ENCODE measurements at regions not wholly inside any gene's neighbourhood (a gene's known extent, or its start where the extent isn't known, plus 50 kb on each side); places are given as distances from the start of the nearest gene placed in this dataset.

DNA sequence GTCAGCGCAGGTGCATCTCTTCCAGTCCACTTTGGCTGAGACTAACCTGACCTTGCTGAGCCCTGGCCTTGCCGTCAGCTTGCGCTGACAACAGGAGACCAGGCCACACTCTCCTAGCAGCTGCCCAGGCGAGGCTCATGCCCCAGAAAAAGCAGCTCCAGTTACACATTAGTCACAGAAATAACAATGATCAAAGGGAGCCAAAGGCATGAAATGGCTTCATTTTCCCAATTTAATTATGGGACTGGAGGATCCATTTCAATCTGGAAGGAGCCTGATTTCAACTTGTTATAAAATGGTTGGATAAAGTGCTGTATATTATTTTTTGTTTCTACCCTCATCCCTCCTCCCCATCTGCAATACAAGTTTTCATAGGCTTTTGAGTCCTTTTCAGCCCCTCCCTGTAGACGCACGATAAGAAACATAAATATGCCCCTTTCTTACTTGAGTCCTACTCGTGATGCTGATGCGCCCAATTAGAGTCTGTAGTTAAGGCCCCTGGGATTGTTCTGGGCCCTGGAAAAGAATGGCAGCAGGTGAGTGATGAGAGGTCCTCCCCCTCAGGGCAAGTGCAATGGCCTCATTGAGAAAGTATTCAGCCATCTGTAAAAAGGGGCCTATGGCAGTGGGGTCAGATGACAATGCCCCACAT is 376.0 kb downstream of the C12orf75 start:
- CTCF ChIA-PET: interaction anchor here (0.6 to 2.0 kb wide), 17 partner anchors 11 to 1645 kb away, joined by 3 to 8 read pairs (median 3); no protein-coding TSS in a partner anchor
- Histone ChIP-seq H3K4me3 (ENCODE audit: low read depth, low read length) (no peak overlapping the region), H3K27me3 (ENCODE audit: control insufficient read depth, insufficient read depth, low read length) (no peaks in the 10 kb centered on the region), H3K36me3 (ENCODE audit: control insufficient read depth, insufficient read depth, low read length) (no peaks in the 10 kb centered on the region)
- TF ChIP-seq, protein P1, sequence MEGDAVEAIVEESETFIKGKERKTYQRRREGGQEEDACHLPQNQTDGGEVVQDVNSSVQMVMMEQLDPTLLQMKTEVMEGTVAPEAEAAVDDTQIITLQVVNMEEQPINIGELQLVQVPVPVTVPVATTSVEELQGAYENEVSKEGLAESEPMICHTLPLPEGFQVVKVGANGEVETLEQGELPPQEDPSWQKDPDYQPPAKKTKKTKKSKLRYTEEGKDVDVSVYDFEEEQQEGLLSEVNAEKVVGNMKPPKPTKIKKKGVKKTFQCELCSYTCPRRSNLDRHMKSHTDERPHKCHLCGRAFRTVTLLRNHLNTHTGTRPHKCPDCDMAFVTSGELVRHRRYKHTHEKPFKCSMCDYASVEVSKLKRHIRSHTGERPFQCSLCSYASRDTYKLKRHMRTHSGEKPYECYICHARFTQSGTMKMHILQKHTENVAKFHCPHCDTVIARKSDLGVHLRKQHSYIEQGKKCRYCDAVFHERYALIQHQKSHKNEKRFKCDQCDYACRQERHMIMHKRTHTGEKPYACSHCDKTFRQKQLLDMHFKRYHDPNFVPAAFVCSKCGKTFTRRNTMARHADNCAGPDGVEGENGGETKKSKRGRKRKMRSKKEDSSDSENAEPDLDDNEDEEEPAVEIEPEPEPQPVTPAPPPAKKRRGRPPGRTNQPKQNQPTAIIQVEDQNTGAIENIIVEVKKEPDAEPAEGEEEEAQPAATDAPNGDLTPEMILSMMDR (IDR thresholded peaks at IDR 0.05; ENCODE audit: insufficient read depth, low read depth, low read length): no peak
- DNase-seq (ENCODE audit: low read depth): peak; percentile 19
- POLR2A ChIA-PET: interaction anchor here (0.5 kb wide), 1 partner anchor 170 kb away, joined by 16 read pairs; no protein-coding TSS in a partner anchor

DNA sequence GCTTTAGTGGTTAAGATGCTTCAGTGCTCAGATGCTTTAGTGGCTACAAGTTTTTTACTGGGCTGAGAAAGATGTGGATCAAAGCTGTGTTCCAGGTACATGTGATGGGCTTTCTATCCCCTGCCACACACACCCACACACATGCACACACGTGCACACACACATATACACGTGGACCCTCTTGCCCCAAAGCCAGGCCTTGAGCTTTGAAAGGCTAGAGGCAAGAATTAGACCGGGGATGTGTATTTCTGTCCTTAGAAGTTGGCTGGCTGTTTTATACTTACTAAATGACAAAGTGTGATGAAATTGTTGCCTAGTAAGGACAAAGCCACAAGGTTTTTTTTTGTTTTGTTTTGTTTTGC is 376.5 kb downstream of the C12orf75 start:
- Histone ChIP-seq H3K27me3 (ENCODE audit: control insufficient read depth, insufficient read depth, low read length) (no peaks in the 10 kb centered on the region), H3K36me3 (ENCODE audit: control insufficient read depth, insufficient read depth, low read length) (no peaks in the 10 kb centered on the region), H3K4me3 (ENCODE audit: low read depth, low read length) (no peak overlapping the region)
- no peak for DNase-seq (ENCODE audit: low read depth)
- TF ChIP-seq, protein P1 (IDR thresholded peaks at IDR 0.05; ENCODE audit: insufficient read depth, low read depth, low read length): no peak
- CTCF ChIA-PET: interaction anchor here (0.6 to 1.3 kb wide), 6 partner anchors 21 to 1646 kb away, joined by 3 read pairs; no protein-coding TSS in a partner anchor
- POLR2A ChIA-PET: no interaction called here

DNA sequence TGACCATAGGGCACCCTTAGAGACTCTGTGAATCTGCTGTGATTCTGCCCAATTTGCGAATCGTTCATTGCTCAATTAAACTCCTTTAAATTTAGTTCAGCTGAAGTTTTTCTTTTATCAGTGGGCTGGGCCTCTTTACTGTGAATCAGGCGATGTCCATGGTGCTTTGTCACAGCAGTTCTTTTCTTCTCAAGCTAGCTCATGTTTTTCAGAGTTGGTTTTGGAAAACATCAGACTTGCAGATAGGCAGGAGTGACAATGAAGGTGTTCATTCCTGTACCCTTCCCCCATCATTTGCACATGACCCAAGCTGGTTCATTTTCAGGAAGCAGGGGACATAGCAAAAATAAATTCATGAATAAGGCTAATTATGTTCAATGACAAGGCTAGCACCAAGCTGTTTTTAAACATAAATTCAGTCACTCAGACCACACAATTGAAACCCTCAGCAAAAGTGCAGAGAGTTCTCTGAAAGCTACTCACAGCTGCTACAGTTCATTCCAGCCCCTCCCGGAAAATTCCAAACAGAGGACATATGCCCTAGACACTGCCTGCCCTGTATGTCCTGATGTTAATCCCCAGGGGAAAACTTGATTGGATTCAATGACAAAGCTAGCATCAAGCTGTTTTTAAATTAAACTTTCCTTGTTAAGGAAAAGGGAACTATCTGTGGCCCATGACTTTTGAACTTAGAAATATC is 383.3 kb downstream of the C12orf75 start:
- CTCF ChIA-PET: interaction anchor here (0.8 to 0.9 kb wide), 2 partner anchors 9 to 294 kb away, joined by 3 read pairs; no protein-coding TSS in a partner anchor
- POLR2A ChIA-PET: no interaction called here
- Histone ChIP-seq H3K36me3 (ENCODE audit: control insufficient read depth, insufficient read depth, low read length) (no peaks in the 10 kb centered on the region), H3K4me3 (ENCODE audit: low read depth, low read length) (no peak overlapping the region), H3K27me3 (ENCODE audit: control insufficient read depth, insufficient read depth, low read length) (no peaks in the 10 kb centered on the region)
- TF ChIP-seq, protein P1 (IDR thresholded peaks at IDR 0.05; ENCODE audit: insufficient read depth, low read depth, low read length): no peak
- DNase-seq (ENCODE audit: low read depth): no peak

DNA sequence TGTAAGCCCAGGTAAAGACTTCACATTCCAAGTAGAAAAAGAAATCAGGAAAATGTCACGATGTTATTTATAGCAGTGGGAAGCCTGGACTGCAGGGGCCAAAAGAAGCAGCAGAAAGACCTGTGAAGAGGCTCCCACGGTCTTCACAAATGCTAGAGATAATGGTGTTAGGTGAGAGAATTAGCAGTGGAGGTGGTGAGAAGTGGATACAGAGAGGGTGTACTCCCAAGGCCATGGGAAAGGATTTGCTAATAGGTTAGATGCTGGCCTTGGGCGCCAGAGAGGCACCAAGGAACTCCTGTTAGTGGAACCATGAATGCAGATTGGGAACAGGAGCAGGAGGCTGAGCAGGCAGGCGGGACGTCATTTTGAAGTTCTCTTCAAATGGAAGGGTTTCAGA is 386.1 kb downstream of the C12orf75 start:
- CTCF ChIA-PET: no interaction called here
- POLR2A ChIA-PET: no interaction called here

More for the DNA sequence above, 386.1 kb downstream of the C12orf75 start:
- Histone ChIP-seq H3K27me3 (ENCODE audit: control insufficient read depth, insufficient read depth, low read length) (no peaks in the 10 kb centered on the region), H3K36me3 (ENCODE audit: control insufficient read depth, insufficient read depth, low read length) (no peaks in the 10 kb centered on the region), H3K4me3 (ENCODE audit: low read depth, low read length) (no peak overlapping the region)
- DNase-seq (ENCODE audit: low read depth): no peak
- TF ChIP-seq, protein P1 (IDR thresholded peaks at IDR 0.05; ENCODE audit: insufficient read depth, low read depth, low read length): no peak
